Transverse colon (tissue), 4 donors: ENCODE measurements at regions not wholly inside any gene's neighbourhood (a gene's known extent, or its start where the extent isn't known, plus 50 kb on each side); places are given as distances from the start of the nearest gene placed in this dataset.

Experiments
- DNase-seq: peaks from one replicate; pipeline ENCODE4 v3.0.0-alpha.2; 2019
- H3K27ac ChIP-seq, 4 donors: fragments of 200-600 bp; sonication (generic); 2 replicates each; pipeline ENCODE4 v1.5.1; 2016 to 2018; ENCODE audit warnings: inconsistent platforms in 4 of 4
- H3K27me3 ChIP-seq: fragments of 200-600 bp; sonication (generic); 2 replicates; pipeline ENCODE4 v1.5.1; 2017; ENCODE audit warnings: inconsistent platforms
- H3K36me3 ChIP-seq, 4 donors: fragments of 200-600 bp; sonication (generic); 2 replicates each; pipeline ENCODE4 v1.5.1; 2017 to 2019; ENCODE audit warnings: inconsistent platforms in 4 of 4
- H3K4me1 ChIP-seq, 4 donors: fragments of 200-600 bp; sonication (generic); 2 replicates each; pipeline ENCODE4 v1.5.1; 2017 to 2020; ENCODE audit warnings: inconsistent platforms in 4 of 4
- H3K4me3 ChIP-seq, 4 donors: fragments of 200-600 bp; sonication (generic); 1 replicate in 1 of 4; 2 replicates in 3 of 4; pipeline versions ENCODE4 v1.5.1 to v1.6.1; 2017 to 2019; ENCODE audit warnings: inconsistent platforms in 4 of 4
- H3K9me3 ChIP-seq, 2 donors: fragments of 200-600 bp; sonication (generic); 2 replicates each; pipeline ENCODE4 v1.5.1; 2017 to 2019; ENCODE audit warnings: inconsistent platforms in 2 of 2
- CTCF ChIP-seq, 5 experiments: fragments of 200-600 bp in 3 of 5; fragments of 450-650 bp in 2 of 5; sonication (generic) in 3 of 5; IDR thresholded peaks; 1 replicate in 2 of 5; 2 replicates in 3 of 5; pipeline ENCODE4 v1.5.1; 2016 to 2017; ENCODE audit warnings: antibody characterized with exemption in 5 of 5, inconsistent platforms in 3 of 5, mild to moderate bottlenecking in 2 of 5, moderate library complexity in 1 of 5
- EP300 ChIP-seq: sonication (generic); formaldehyde crosslinking; IDR thresholded peaks from one replicate; pipeline ENCODE4 v1.6.1; 2017; ENCODE audit warnings: antibody characterized with exemption, low read depth
- POLR2A ChIP-seq: fragments of 450-650 bp; IDR thresholded peaks from one replicate; pipeline ENCODE4 v1.6.1; 2016; ENCODE audit warnings: antibody characterized with exemption, mild to moderate bottlenecking, moderate library complexity
- POLR2AphosphoS5 ChIP-seq, 3 donors: sonication (generic); formaldehyde crosslinking; IDR thresholded peaks; one replicate each; pipeline ENCODE4 v1.6.1; 2016; ENCODE audit warnings: antibody characterized with exemption in 3 of 3
- WGBS, 2 donors: methylation state at CpG; one replicate each; pipeline ENCODE4 v1.1.5; 2018; ENCODE audit warnings: low coverage in 1 of 2; 5-methylcytosine and 5-hydroxymethylcytosine counted together
- in situ Hi-C, 4 donors: fragments of 200-750 bp; cut with MboI; loops; one replicate each; pipeline versions ENCODE4 v1.15.0 to v1.15.1; 2017; ENCODE audit warnings: low sequenced_read_pairs in 3 of 4, low pct_ligation_motif_present in 1 of 4, low pct_unique_long_range_greater_than_20kb in 1 of 4
- intact Hi-C: fragments of 100-400 bp; cut with DNase I; formaldehyde crosslinking; loops from one replicate; pipeline ENCODE4 v1.15.1; 2023; ENCODE audit warnings: low total_unique reads

GRCh38 chr2:211141646-211142045, 585.2 kb downstream of the CPS1 start:
- Histone ChIP-seq H3K27ac (no peak overlapping the region), H3K9me3 (no peaks in the 10 kb centered on the region), H3K36me3 (no peaks in the 10 kb centered on the region), H3K4me1 (no peaks in the 10 kb centered on the region), H3K27me3 (no peaks in the 10 kb centered on the region), H3K4me3 (no peak overlapping the region)
- intact Hi-C loops, result no loop called here
- WGBS, 2 donors, result 54 to 73% methylated on average over 4 of the region's 4 CpGs
- TF ChIP-seq POLR2A, result no peak
- no peak for TF ChIP-seq POLR2AphosphoS5 (IDR thresholded peaks at IDR 0.05)
- TF ChIP-seq EP300, result no peak
- no peak for TF ChIP-seq CTCF (IDR thresholded peaks at IDR 0.05)
- in situ Hi-C loops, result no loop called here
- no peak for DNase-seq

- Histone ChIP-seq H3K27me3 (no peaks in the 10 kb centered on the region), H3K4me1 (no peaks in the 10 kb centered on the region), H3K9me3 (no peaks in the 10 kb centered on the region), H3K4me3 (no peak overlapping the region), H3K36me3 (no peaks in the 10 kb centered on the region), H3K27ac (no peak overlapping the region)
- intact Hi-C loops, result no loop called here
- in situ Hi-C loops, result no loop called here
- no peak for TF ChIP-seq POLR2A
- TF ChIP-seq EP300, result no peak
- TF ChIP-seq CTCF (IDR thresholded peaks at IDR 0.05), result no peak
- TF ChIP-seq POLR2AphosphoS5 (IDR thresholded peaks at IDR 0.05), result no peak
- no peak for DNase-seq
These were observed 587.7 kb downstream of the CPS1 start for GRCh38 chr2:211144078-211144477.

- no peak overlapping the region for H3K27ac ChIP-seq
- whole genome bisulfite sequencing, 2 donors, result 80 to 82% methylated on average over 2 to 4 of the region's 4 CpGs
- in situ Hi-C loops (no loop called here), intact Hi-C loops (no loop called here)
- H3K9me3 ChIP-seq, result no peaks in the 10 kb centered on the region
- no peaks in the 10 kb centered on the region for H3K4me1 ChIP-seq
- no peak overlapping the region for H3K4me3 ChIP-seq
- TF ChIP-seq EP300 (no peak), CTCF (IDR thresholded peaks at IDR 0.05) (no peak), POLR2A (no peak), POLR2AphosphoS5 (IDR thresholded peaks at IDR 0.05) (no peak)
- H3K36me3 ChIP-seq, result no peaks in the 10 kb centered on the region
- no peak for DNase-seq
- H3K27me3 ChIP-seq, result no peaks in the 10 kb centered on the region
These were observed 588.7 kb downstream of the CPS1 start for GRCh38 chr2:211144974-211145665.

GRCh38 chr2:211149731-211150130, 593.3 kb downstream of the CPS1 start:
- DNase-seq, result no peak
- no peaks in the 10 kb centered on the region for H3K36me3 ChIP-seq
- TF ChIP-seq POLR2A (no peak), EP300 (no peak), POLR2AphosphoS5 (IDR thresholded peaks at IDR 0.05) (no peak), CTCF (IDR thresholded peaks at IDR 0.05) (no peak)
- H3K4me1 ChIP-seq, result no peaks in the 10 kb centered on the region
- no peaks in the 10 kb centered on the region for H3K9me3 ChIP-seq
- in situ Hi-C loops (no loop called here), intact Hi-C loops (loop anchor here (5.0 kb wide), 1 partner anchor 1783 kb away; no protein-coding TSS in a partner anchor)
- no peaks in the 10 kb centered on the region for H3K27me3 ChIP-seq
- 94 to 95% methylated on average over 3 of the region's 3 CpGs for WGBS, 2 donors
- H3K27ac ChIP-seq, result no peak overlapping the region
- no peak overlapping the region for H3K4me3 ChIP-seq
